ENCODE measurements at regions not wholly inside any gene's neighbourhood (a gene's known extent, or its start where the extent isn't known, plus 50 kb on each side); places are given as distances from the start of the nearest gene placed in this dataset.
"Not testable (repeated sequence)": the region's sequence is repeated elsewhere in the genome, so short reads cannot be mapped to it uniquely, and the experiment has no call there.

GRCh38 chr18:33835419-33835818 is 257.4 kb downstream of the ASXL3 start:
- H3K4me1 ChIP-seq (ENCODE audit: control insufficient read depth, low read depth, low read length): peaks cover 16% of the 10 kb centered on the region
- no peaks in the 10 kb centered on the region for H3K36me3 ChIP-seq (ENCODE audit: control insufficient read depth, low read depth, low read length)
- no peak overlapping the region for H3K9ac ChIP-seq (ENCODE audit: low read length)
- H3K27me3 ChIP-seq (ENCODE audit: control insufficient read depth, insufficient read depth, low read length): no peaks in the 10 kb centered on the region
- no peaks in the 10 kb centered on the region for H3K9me3 ChIP-seq (ENCODE audit: control insufficient read depth, low read depth, low read length)
- no peak overlapping the region for H3K4me3 ChIP-seq (ENCODE audit: low read length)
- H3K27ac ChIP-seq (ENCODE audit: low read length): no peak overlapping the region

- H3K27ac ChIP-seq (ENCODE audit: low read length): no peak overlapping the region
- H3K36me3 ChIP-seq (ENCODE audit: control insufficient read depth, low read depth, low read length): no peaks in the 10 kb centered on the region
- H3K9ac ChIP-seq (ENCODE audit: low read length): no peak overlapping the region
- no peaks in the 10 kb centered on the region for H3K27me3 ChIP-seq (ENCODE audit: control insufficient read depth, insufficient read depth, low read length)
- H3K4me3 ChIP-seq (ENCODE audit: low read length): no peak overlapping the region
- H3K4me1 ChIP-seq (ENCODE audit: control insufficient read depth, low read depth, low read length): peaks cover 8% of the 10 kb centered on the region
- no peaks in the 10 kb centered on the region for H3K9me3 ChIP-seq (ENCODE audit: control insufficient read depth, low read depth, low read length)
Measured at GRCh38 chr18:33833842-33834241, 255.8 kb downstream of the ASXL3 start.

- Histone ChIP-seq H3K4me1 (ENCODE audit: control insufficient read depth, low read depth, low read length) (no peaks in the 10 kb centered on the region), H3K9ac (ENCODE audit: low read length) (no peak overlapping the region), H3K27me3 (ENCODE audit: control insufficient read depth, insufficient read depth, low read length) (no peaks in the 10 kb centered on the region), H3K27ac (ENCODE audit: low read length) (no peak overlapping the region), H3K9me3 (ENCODE audit: control insufficient read depth, low read depth, low read length) (no peaks in the 10 kb centered on the region), H3K4me3 (ENCODE audit: low read length) (no peak overlapping the region), H3K36me3 (ENCODE audit: control insufficient read depth, low read depth, low read length) (no peaks in the 10 kb centered on the region)
Measured at GRCh38 chr18:33831424-33831823, 253.4 kb downstream of the ASXL3 start.

GRCh38 chr18:33830213-33830612 is 252.2 kb downstream of the ASXL3 start:
- H3K4me1 ChIP-seq (ENCODE audit: control insufficient read depth, low read depth, low read length): no peaks in the 10 kb centered on the region
- H3K27ac ChIP-seq (ENCODE audit: low read length): no peak overlapping the region
- no peak overlapping the region for H3K9ac ChIP-seq (ENCODE audit: low read length)
- no peak overlapping the region for H3K4me3 ChIP-seq (ENCODE audit: low read length)
- no peaks in the 10 kb centered on the region for H3K36me3 ChIP-seq (ENCODE audit: control insufficient read depth, low read depth, low read length)
- H3K9me3 ChIP-seq (ENCODE audit: control insufficient read depth, low read depth, low read length): no peaks in the 10 kb centered on the region
- H3K27me3 ChIP-seq (ENCODE audit: control insufficient read depth, insufficient read depth, low read length): no peaks in the 10 kb centered on the region

- H3K4me1 ChIP-seq (ENCODE audit: control insufficient read depth, low read depth, low read length): no peaks in the 10 kb centered on the region
- H3K27ac ChIP-seq (ENCODE audit: low read length): no peak overlapping the region
- H3K9me3 ChIP-seq (ENCODE audit: control insufficient read depth, low read depth, low read length): no peaks in the 10 kb centered on the region
- no peak overlapping the region for H3K9ac ChIP-seq (ENCODE audit: low read length)
- no peak overlapping the region for H3K4me3 ChIP-seq (ENCODE audit: low read length)
- H3K36me3 ChIP-seq (ENCODE audit: control insufficient read depth, low read depth, low read length): no peaks in the 10 kb centered on the region
- H3K27me3 ChIP-seq (ENCODE audit: control insufficient read depth, insufficient read depth, low read length): no peaks in the 10 kb centered on the region
Measured at GRCh38 chr18:33828949-33829348, 250.9 kb downstream of the ASXL3 start.

GRCh38 chr18:33826151-33826550 is 248.1 kb downstream of the ASXL3 start:
- H3K4me3 ChIP-seq (ENCODE audit: low read length): no peak overlapping the region
- H3K27me3 ChIP-seq (ENCODE audit: control insufficient read depth, insufficient read depth, low read length): no peaks in the 10 kb centered on the region
- H3K4me1 ChIP-seq (ENCODE audit: control insufficient read depth, low read depth, low read length): no peaks in the 10 kb centered on the region
- no peaks in the 10 kb centered on the region for H3K9me3 ChIP-seq (ENCODE audit: control insufficient read depth, low read depth, low read length)
- no peak overlapping the region for H3K27ac ChIP-seq (ENCODE audit: low read length)
- no peak overlapping the region for H3K9ac ChIP-seq (ENCODE audit: low read length)
- no peaks in the 10 kb centered on the region for H3K36me3 ChIP-seq (ENCODE audit: control insufficient read depth, low read depth, low read length)

GRCh38 chr18:33821503-33821902 is 243.5 kb downstream of the ASXL3 start:
- H3K27me3 ChIP-seq (ENCODE audit: control insufficient read depth, insufficient read depth, low read length): no peaks in the 10 kb centered on the region
- H3K36me3 ChIP-seq (ENCODE audit: control insufficient read depth, low read depth, low read length): no peaks in the 10 kb centered on the region
- H3K4me1 ChIP-seq (ENCODE audit: control insufficient read depth, low read depth, low read length): no peaks in the 10 kb centered on the region
- H3K27ac ChIP-seq (ENCODE audit: low read length): no peak overlapping the region
- no peak overlapping the region for H3K9ac ChIP-seq (ENCODE audit: low read length)
- no peak overlapping the region for H3K4me3 ChIP-seq (ENCODE audit: low read length)
- H3K9me3 ChIP-seq (ENCODE audit: control insufficient read depth, low read depth, low read length): no peaks in the 10 kb centered on the region

GRCh38 chr18:33820517-33821371 is 242.7 kb downstream of the ASXL3 start:
- no peaks in the 10 kb centered on the region for H3K9me3 ChIP-seq (ENCODE audit: control insufficient read depth, low read depth, low read length)
- no peaks in the 10 kb centered on the region for H3K4me1 ChIP-seq (ENCODE audit: control insufficient read depth, low read depth, low read length)
- H3K4me3 ChIP-seq (ENCODE audit: low read length): no peak overlapping the region
- H3K36me3 ChIP-seq (ENCODE audit: control insufficient read depth, low read depth, low read length): no peaks in the 10 kb centered on the region
- no peak overlapping the region for H3K27ac ChIP-seq (ENCODE audit: low read length)
- H3K27me3 ChIP-seq (ENCODE audit: control insufficient read depth, insufficient read depth, low read length): no peaks in the 10 kb centered on the region
- H3K9ac ChIP-seq (ENCODE audit: low read length): no peak overlapping the region

- H3K36me3 ChIP-seq (ENCODE audit: control insufficient read depth, low read depth, low read length); H3K9me3 ChIP-seq (ENCODE audit: control insufficient read depth, low read depth, low read length); H3K4me1 ChIP-seq (ENCODE audit: control insufficient read depth, low read depth, low read length); H3K27ac ChIP-seq (ENCODE audit: low read length); H3K4me3 ChIP-seq (ENCODE audit: low read length); H3K9ac ChIP-seq (ENCODE audit: low read length); H3K27me3 ChIP-seq (ENCODE audit: control insufficient read depth, insufficient read depth, low read length): not testable (repeated sequence)
Measured at GRCh38 chr18:33819692-33820343, 241.8 kb downstream of the ASXL3 start.

GRCh38 chr18:33818145-33818544 is 240.1 kb downstream of the ASXL3 start:
- Histone ChIP-seq H3K4me1 (ENCODE audit: control insufficient read depth, low read depth, low read length) (no peaks in the 10 kb centered on the region), H3K36me3 (ENCODE audit: control insufficient read depth, low read depth, low read length) (no peaks in the 10 kb centered on the region), H3K4me3 (ENCODE audit: low read length) (no peak overlapping the region), H3K9me3 (ENCODE audit: control insufficient read depth, low read depth, low read length) (no peaks in the 10 kb centered on the region), H3K9ac (ENCODE audit: low read length) (no peak overlapping the region), H3K27ac (ENCODE audit: low read length) (no peak overlapping the region), H3K27me3 (ENCODE audit: control insufficient read depth, insufficient read depth, low read length) (no peaks in the 10 kb centered on the region)

- Histone ChIP-seq H3K27ac (ENCODE audit: low read length) (no peak overlapping the region), H3K4me1 (ENCODE audit: control insufficient read depth, low read depth, low read length) (no peaks in the 10 kb centered on the region), H3K4me3 (ENCODE audit: low read length) (no peak overlapping the region), H3K27me3 (ENCODE audit: control insufficient read depth, insufficient read depth, low read length) (no peaks in the 10 kb centered on the region), H3K9me3 (ENCODE audit: control insufficient read depth, low read depth, low read length) (no peaks in the 10 kb centered on the region), H3K36me3 (ENCODE audit: control insufficient read depth, low read depth, low read length) (no peaks in the 10 kb centered on the region), H3K9ac (ENCODE audit: low read length) (no peak overlapping the region)
Measured at GRCh38 chr18:33817096-33817495, 239.1 kb downstream of the ASXL3 start.

- Histone ChIP-seq H3K36me3 (ENCODE audit: control insufficient read depth, low read depth, low read length) (no peaks in the 10 kb centered on the region), H3K9me3 (ENCODE audit: control insufficient read depth, low read depth, low read length) (no peaks in the 10 kb centered on the region), H3K27ac (ENCODE audit: low read length) (no peak overlapping the region), H3K4me1 (ENCODE audit: control insufficient read depth, low read depth, low read length) (no peaks in the 10 kb centered on the region), H3K9ac (ENCODE audit: low read length) (no peak overlapping the region), H3K4me3 (ENCODE audit: low read length) (no peak overlapping the region), H3K27me3 (ENCODE audit: control insufficient read depth, insufficient read depth, low read length) (no peaks in the 10 kb centered on the region)
Measured at GRCh38 chr18:33814546-33814945, 236.5 kb downstream of the ASXL3 start.
